ENCODE measurements at regions not wholly inside any gene's neighbourhood (a gene's known extent, or its start where the extent isn't known, plus 50 kb on each side); places are given as distances from the start of the nearest gene placed in this dataset.
"Not testable (repeated sequence)": the region's sequence is repeated elsewhere in the genome, so short reads cannot be mapped to it uniquely, and the experiment has no call there.

GRCh38 chr5:99030906-99031440 is 102.2 kb upstream of the CHD1 start:
- DNase-seq (ENCODE audit: insufficient read length) (no peak), FAIRE-seq (no peak)
- TF ChIP-seq POLR2AphosphoS5 (IDR thresholded peaks at IDR 0.05; ENCODE audit: low read depth, low read length) = no peak
- no peak for TF ChIP-seq POLR2A (IDR thresholded peaks at IDR 0.05; ENCODE audit: low read depth, low read length)
- TF ChIP-seq TAF1 (IDR thresholded peaks at IDR 0.05; ENCODE audit: borderline replicate concordance, low read depth, low read length) = no peak

- FAIRE-seq = peak; percentile 46
- no peak for DNase-seq (ENCODE audit: insufficient read length)
Observed at GRCh38 chr5:99029172-99029571, 100.4 kb upstream of the CHD1 start.

GRCh38 chr5:99028170-99028569 is 99.4 kb upstream of the CHD1 start:
- FAIRE-seq = peak; percentile 69
- DNase-seq (ENCODE audit: insufficient read length) = not testable (repeated sequence)

More at GRCh38 chr5:99029172-99029571, 100.4 kb upstream of the CHD1 start:
- TF ChIP-seq POLR2AphosphoS5 (IDR thresholded peaks at IDR 0.05; ENCODE audit: low read depth, low read length) (no peak), POLR2A (IDR thresholded peaks at IDR 0.05; ENCODE audit: low read depth, low read length) (no peak), TAF1 (IDR thresholded peaks at IDR 0.05; ENCODE audit: borderline replicate concordance, low read depth, low read length) (no peak)

- TF ChIP-seq POLR2AphosphoS5 (IDR thresholded peaks at IDR 0.05; ENCODE audit: low read depth, low read length) = no peak
- DNase-seq (ENCODE audit: insufficient read length) = no peak
- peak; percentile 68 for FAIRE-seq
Observed at GRCh38 chr5:99025298-99026045, 96.7 kb upstream of the CHD1 start.

GRCh38 chr5:99023330-99023729 is 94.5 kb upstream of the CHD1 start:
- FAIRE-seq = no peak
- DNase-seq (ENCODE audit: insufficient read length) = no peak
- TF ChIP-seq TAF1 (IDR thresholded peaks at IDR 0.05; ENCODE audit: borderline replicate concordance, low read depth, low read length) (no peak), POLR2AphosphoS5 (IDR thresholded peaks at IDR 0.05; ENCODE audit: low read depth, low read length) (no peak), POLR2A (IDR thresholded peaks at IDR 0.05; ENCODE audit: low read depth, low read length) (no peak)

GRCh38 chr5:99022250-99022649 is 93.4 kb upstream of the CHD1 start:
- TF ChIP-seq POLR2A (IDR thresholded peaks at IDR 0.05; ENCODE audit: low read depth, low read length) = no peak
- no peak for TF ChIP-seq TAF1 (IDR thresholded peaks at IDR 0.05; ENCODE audit: borderline replicate concordance, low read depth, low read length)
- TF ChIP-seq POLR2AphosphoS5 (IDR thresholded peaks at IDR 0.05; ENCODE audit: low read depth, low read length) = no peak
- no peak for FAIRE-seq
- DNase-seq (ENCODE audit: insufficient read length) = no peak

- TF ChIP-seq POLR2AphosphoS5 (IDR thresholded peaks at IDR 0.05; ENCODE audit: low read depth, low read length) (no peak), TAF1 (IDR thresholded peaks at IDR 0.05; ENCODE audit: borderline replicate concordance, low read depth, low read length) (no peak), POLR2A (IDR thresholded peaks at IDR 0.05; ENCODE audit: low read depth, low read length) (no peak)
- FAIRE-seq = no peak
- DNase-seq (ENCODE audit: insufficient read length) = no peak
Observed at GRCh38 chr5:99020698-99021048, 91.9 kb upstream of the CHD1 start.

- no peak for TF ChIP-seq POLR2AphosphoS5 (IDR thresholded peaks at IDR 0.05; ENCODE audit: low read depth, low read length)
- TF ChIP-seq TAF1 (IDR thresholded peaks at IDR 0.05; ENCODE audit: borderline replicate concordance, low read depth, low read length) = no peak
- TF ChIP-seq POLR2A (IDR thresholded peaks at IDR 0.05; ENCODE audit: low read depth, low read length) = no peak
- FAIRE-seq (no peak), DNase-seq (ENCODE audit: insufficient read length) (no peak)
Observed at GRCh38 chr5:99019812-99020697, 91.2 kb upstream of the CHD1 start.

GRCh38 chr5:99019254-99019653 is 90.4 kb upstream of the CHD1 start:
- no peak for TF ChIP-seq TAF1 (IDR thresholded peaks at IDR 0.05; ENCODE audit: borderline replicate concordance, low read depth, low read length)
- no peak for TF ChIP-seq POLR2AphosphoS5 (IDR thresholded peaks at IDR 0.05; ENCODE audit: low read depth, low read length)
- TF ChIP-seq POLR2A (IDR thresholded peaks at IDR 0.05; ENCODE audit: low read depth, low read length) = no peak
- no peak for FAIRE-seq
- DNase-seq (ENCODE audit: insufficient read length) = no peak

- DNase-seq (ENCODE audit: insufficient read length) (no peak), FAIRE-seq (no peak)
- TF ChIP-seq POLR2AphosphoS5 (IDR thresholded peaks at IDR 0.05; ENCODE audit: low read depth, low read length) (no peak), POLR2A (IDR thresholded peaks at IDR 0.05; ENCODE audit: low read depth, low read length) (no peak), TAF1 (IDR thresholded peaks at IDR 0.05; ENCODE audit: borderline replicate concordance, low read depth, low read length) (no peak)
Observed at GRCh38 chr5:99010294-99010693, 81.5 kb upstream of the CHD1 start.

GRCh38 chr5:99008009-99008408 is 79.2 kb upstream of the CHD1 start:
- not testable (repeated sequence) for FAIRE-seq; DNase-seq (ENCODE audit: insufficient read length)

- TF ChIP-seq POLR2AphosphoS5 (IDR thresholded peaks at IDR 0.05; ENCODE audit: low read depth, low read length) = no peak
- TF ChIP-seq TAF1 (IDR thresholded peaks at IDR 0.05; ENCODE audit: borderline replicate concordance, low read depth, low read length) = no peak
- TF ChIP-seq POLR2A (IDR thresholded peaks at IDR 0.05; ENCODE audit: low read depth, low read length) = no peak
- no peak for DNase-seq (ENCODE audit: insufficient read length)
- FAIRE-seq = no peak
Observed at GRCh38 chr5:99005506-99005905, 76.7 kb upstream of the CHD1 start.
